ENCODE measurements at regions not wholly inside any gene's neighbourhood (a gene's known extent, or its start where the extent isn't known, plus 50 kb on each side); places are given as distances from the start of the nearest gene placed in this dataset.

- no TSS peak for BruUV-seq (replicated peaks)
- TF ChIP-seq CTCF (conservative IDR thresholded peaks at IDR 0.05; ENCODE audit: low read length) (no peak), EZH2phosphoT487 (IDR thresholded peaks at IDR 0.05; ENCODE audit: borderline replicate concordance, low read depth, low read length) (no peak)
- H3K27ac ChIP-seq (ENCODE audit: low read depth, low read length, poor library complexity, severe bottlenecking) = no peak overlapping the region
- no peak for DNase-seq (ENCODE audit: low spot score)
- no peaks in the 10 kb centered on the region for H3K36me3 ChIP-seq (ENCODE audit: insufficient read depth, low read length)
- no peak overlapping the region for H3K4me2 ChIP-seq (ENCODE audit: low read length)
- POLR2A ChIA-PET = interaction anchor here (0.6 kb wide), 1 partner anchor 50 kb away, joined by 6 read pairs; no protein-coding TSS in a partner anchor
- intact Hi-C loops (cut with micrococcal nuclease; ENCODE audit: unreplicated experiment) = no loop called here
- H4K20me1 ChIP-seq (ENCODE audit: insufficient read depth, low read length) = no peaks in the 10 kb centered on the region
- no peaks in the 10 kb centered on the region for H3K4me1 ChIP-seq (ENCODE audit: insufficient read depth, low read length, poor library complexity, severe bottlenecking)
- no peak overlapping the region for H2AFZ ChIP-seq (ENCODE audit: low read length)
- H3K79me2 ChIP-seq (ENCODE audit: insufficient read depth, low read depth, low read length) = no peaks in the 10 kb centered on the region
- CTCF ChIA-PET (ENCODE audit: unreplicated experiment) = interaction anchor here (0.7 kb wide), 1 partner anchor 226 kb away, joined by 4 read pairs; no protein-coding TSS in a partner anchor
- H3K4me3 ChIP-seq (ENCODE audit: low read depth, low read length, poor library complexity, severe bottlenecking) = no peak overlapping the region
- H3K9me3 ChIP-seq (ENCODE audit: low read length) = no peaks in the 10 kb centered on the region
- H3K9me2 ChIP-seq (ENCODE audit: insufficient read depth, low read length) = no peaks in the 10 kb centered on the region
Measured at GRCh38 chr12:93127582-93128331, 198.7 kb upstream of the EEA1 start.

- Histone ChIP-seq H3K79me2 (ENCODE audit: insufficient read depth, low read depth, low read length) (no peaks in the 10 kb centered on the region), H3K9me2 (ENCODE audit: insufficient read depth, low read length) (no peaks in the 10 kb centered on the region), H3K4me1 (ENCODE audit: insufficient read depth, low read length, poor library complexity, severe bottlenecking) (no peaks in the 10 kb centered on the region), H3K36me3 (ENCODE audit: insufficient read depth, low read length) (no peaks in the 10 kb centered on the region), H3K27ac (ENCODE audit: low read depth, low read length, poor library complexity, severe bottlenecking) (no peak overlapping the region), H3K4me2 (ENCODE audit: low read length) (no peak overlapping the region), H2AFZ (ENCODE audit: low read length) (no peak overlapping the region), H3K4me3 (ENCODE audit: low read depth, low read length, poor library complexity, severe bottlenecking) (no peak overlapping the region), H3K9me3 (ENCODE audit: low read length) (no peaks in the 10 kb centered on the region), H4K20me1 (ENCODE audit: insufficient read depth, low read length) (no peaks in the 10 kb centered on the region)
- CTCF ChIA-PET (ENCODE audit: unreplicated experiment) = interaction anchor here (0.7 kb wide), 1 partner anchor 226 kb away, joined by 4 read pairs; no protein-coding TSS in a partner anchor
- TF ChIP-seq EZH2phosphoT487 (IDR thresholded peaks at IDR 0.05; ENCODE audit: borderline replicate concordance, low read depth, low read length) (no peak), CTCF (conservative IDR thresholded peaks at IDR 0.05; ENCODE audit: low read length) (no peak)
- intact Hi-C loops (cut with micrococcal nuclease; ENCODE audit: unreplicated experiment) = no loop called here
- POLR2A ChIA-PET = interaction anchor here (0.9 kb wide), 1 partner anchor 25 kb away, joined by 3 read pairs; no protein-coding TSS in a partner anchor
- no peak for DNase-seq (ENCODE audit: low spot score)
- no TSS peak for BruUV-seq (replicated peaks)
Measured at GRCh38 chr12:93128332-93128707, 199.2 kb upstream of the EEA1 start.

Measured in OCI-LY7 (cell line).